ENCODE measurements at regions not wholly inside any gene's neighbourhood (a gene's known extent, or its start where the extent isn't known, plus 50 kb on each side); places are given as distances from the start of the nearest gene placed in this dataset.

- TF ChIP-seq POLR2A (IDR thresholded peaks at IDR 0.05; ENCODE audit: low read length) = no peak
- no peak for TF ChIP-seq GATA1 (IDR thresholded peaks at IDR 0.05; ENCODE audit: low read depth, low read length)
Measured at GRCh38 chr20:40587038-40587437, 102.0 kb downstream of the MAFB start.
